Stimulated activated CD4-positive, alpha-beta T cell treated with anti-CD3 and anti-CD28 coated beads, Interleukin-4, amount 100 ng/mL, for 4 hours (primary cell): ENCODE measurements at regions not wholly inside any gene's neighbourhood (a gene's known extent, or its start where the extent isn't known, plus 50 kb on each side); places are given as distances from the start of the nearest gene placed in this dataset.
A peak's percentile ranks its signal among the peaks of the same experiment; 100 is the strongest.

Source experiments
- DNase-seq, 2 experiments: peaks; one replicate each; pipeline ENCODE4 v3.0.0-alpha.2; 2020

DNA sequence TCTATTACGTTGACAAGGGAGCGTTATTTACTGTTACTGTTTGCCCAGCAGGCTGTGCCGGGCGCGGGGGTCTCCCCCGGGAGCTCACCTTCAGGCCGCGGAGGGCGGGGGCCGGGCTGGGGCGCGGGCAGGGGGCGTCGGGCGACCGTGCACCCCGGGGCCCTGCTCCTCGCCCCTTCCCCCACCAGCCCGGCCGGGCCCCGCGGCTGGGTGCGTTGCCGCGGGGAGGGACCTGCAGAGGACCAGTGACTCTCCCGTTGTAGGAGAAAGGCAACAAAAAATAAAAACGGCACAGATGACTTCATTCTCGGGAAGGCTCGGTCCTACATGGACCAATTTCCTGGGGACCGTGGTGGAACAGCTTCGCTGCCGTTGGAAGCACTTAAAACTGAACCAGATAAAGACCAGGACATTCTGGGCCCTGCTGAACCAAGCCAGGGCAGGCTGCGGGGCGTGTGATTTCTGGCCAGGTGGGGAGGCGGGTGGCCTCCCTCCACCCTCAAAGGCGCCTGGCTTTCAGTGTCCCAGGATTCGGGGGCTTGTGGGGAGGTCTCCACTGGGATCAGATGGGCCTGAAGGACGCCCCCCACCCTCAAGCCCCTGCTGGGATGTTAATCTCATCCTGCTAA, 57.4 kb downstream of the IGLL1 start:
- no peak for DNase-seq

DNA sequence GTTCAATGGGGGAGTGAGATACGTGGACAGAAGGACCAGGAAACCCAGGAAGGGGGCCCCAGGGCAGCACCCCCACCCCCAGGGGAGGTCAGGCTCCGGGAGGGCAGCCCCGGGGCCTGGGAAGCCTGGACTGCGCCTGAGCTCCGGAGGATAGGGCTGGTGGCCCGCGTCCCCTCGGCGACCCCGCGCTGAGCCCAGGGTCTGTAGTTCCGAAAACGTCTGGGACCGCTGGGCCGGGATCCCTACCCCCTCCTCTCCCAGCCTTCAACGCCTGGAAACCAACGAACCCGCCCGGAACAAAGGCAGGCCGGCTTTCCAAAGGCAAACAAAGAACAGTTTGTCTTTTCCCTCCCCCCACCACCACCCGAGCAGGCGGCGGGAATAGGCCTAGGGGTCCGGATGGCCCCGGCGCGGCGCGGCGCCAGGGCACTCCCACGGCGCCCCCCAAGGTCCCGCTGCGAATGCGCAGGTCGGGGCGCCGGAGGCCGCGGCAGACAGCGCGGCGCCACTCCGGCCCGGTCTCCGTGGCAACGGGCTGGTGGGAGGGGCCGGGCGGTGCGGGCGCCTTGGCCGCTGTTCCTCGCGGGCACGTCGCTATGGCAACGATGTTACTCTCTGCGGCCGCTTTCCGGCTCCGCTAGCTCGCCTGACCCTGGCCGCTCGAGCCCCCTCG, 58.5 kb downstream of the IGLL1 start:
- peak; percentile 41 to 59 for DNase-seq

DNA sequence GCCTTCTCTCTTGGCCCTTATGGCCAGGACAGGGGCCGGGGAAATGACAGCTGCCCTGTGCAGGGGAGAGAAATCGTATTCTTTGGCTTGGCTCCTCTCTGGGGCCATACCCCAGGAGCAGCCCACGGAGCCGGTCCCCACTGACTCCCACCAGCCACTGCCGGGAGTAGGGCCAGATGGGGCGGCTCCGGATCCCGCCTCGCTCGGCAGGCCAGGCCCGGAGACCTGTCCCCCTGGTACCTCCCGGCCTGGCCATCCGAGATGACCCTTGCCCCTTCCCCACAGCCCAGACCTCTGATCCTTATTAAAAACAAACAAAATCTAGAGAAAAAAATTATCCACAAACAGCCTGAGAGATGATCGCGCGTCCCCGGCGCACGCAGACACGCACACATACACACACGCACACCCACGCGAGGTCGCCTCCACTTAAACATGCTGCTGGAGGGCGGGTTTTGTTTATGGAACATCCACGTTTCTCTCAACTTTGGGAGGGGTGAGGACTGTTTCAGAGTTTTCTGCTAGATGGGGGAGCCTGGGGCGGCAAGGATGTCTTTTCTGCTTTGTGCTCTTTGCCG, 59.1 kb downstream of the IGLL1 start:
- DNase-seq, result no peak

DNA sequence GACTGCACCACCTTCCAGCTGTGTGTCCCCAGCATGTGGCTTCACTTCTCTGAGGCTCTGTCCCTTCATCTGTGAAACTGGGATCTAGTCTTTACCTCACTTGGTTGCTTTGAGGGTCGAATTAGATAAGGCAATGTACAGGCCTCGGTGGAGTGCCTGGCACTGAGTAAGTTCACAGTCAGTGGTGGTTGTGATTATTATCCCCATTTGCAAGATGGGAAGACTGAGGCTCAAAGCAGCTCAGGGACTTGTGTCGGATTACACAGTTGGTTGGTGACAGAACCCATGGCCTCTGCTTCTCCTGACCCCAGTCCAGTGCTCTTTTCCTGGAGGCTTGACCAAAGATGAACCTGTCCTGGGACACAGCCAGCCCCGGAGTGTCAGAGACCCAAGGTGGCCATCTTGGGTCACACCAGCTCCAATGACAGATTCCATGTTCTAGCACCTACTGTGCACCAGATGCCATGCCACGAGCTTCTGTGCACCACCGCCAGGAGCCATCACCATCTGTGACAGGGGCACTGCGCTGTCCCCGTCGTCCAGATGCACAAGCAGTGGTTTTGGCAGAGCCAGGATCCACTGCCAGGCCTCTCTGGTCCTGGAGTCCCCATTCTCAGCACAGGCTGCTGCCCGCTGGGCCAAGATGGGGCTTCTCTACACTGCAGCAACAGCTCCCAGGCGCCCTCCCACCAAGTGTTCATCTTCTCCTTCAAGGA, 60.5 kb downstream of the IGLL1 start:
- no peak for DNase-seq

DNA sequence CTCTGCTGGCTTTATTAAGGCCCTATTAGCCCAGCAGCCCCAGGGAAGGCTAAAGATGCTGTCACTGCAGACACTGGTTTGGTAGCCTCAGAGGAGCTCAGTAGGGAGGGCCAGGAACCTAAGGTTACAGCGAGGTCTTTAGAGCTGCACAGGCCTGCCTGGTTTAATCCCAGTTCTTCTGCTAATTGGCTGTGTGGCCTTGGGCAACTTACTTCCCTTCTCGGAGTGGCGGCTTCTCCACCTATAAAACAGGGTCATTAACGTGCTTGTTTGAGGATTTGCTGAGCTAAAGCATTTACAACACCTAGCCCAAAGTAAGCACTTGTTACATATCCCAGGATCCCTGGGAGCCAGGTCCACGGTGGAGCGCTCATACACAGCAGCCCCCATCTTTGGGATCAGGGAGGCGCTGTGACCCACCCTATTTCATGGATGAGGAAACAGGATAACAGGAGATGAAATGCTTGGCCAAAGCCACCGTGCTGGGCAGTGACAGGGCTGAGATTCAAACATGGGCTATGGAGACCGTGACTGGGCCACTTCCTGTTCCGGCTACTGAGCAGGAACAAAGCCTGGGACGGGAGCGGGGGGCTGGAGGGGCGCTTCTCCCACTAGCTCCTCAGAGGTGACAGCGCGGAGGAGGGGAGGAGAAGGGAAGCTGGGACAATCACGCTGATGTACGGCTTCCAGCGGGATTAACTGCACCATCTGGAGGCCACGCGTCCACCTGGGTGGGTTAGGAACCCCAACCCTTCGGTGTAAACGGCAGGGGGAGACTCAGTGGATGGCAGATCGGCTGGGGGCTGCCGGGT, 61.5 kb downstream of the IGLL1 start:
- no peak for DNase-seq

DNA sequence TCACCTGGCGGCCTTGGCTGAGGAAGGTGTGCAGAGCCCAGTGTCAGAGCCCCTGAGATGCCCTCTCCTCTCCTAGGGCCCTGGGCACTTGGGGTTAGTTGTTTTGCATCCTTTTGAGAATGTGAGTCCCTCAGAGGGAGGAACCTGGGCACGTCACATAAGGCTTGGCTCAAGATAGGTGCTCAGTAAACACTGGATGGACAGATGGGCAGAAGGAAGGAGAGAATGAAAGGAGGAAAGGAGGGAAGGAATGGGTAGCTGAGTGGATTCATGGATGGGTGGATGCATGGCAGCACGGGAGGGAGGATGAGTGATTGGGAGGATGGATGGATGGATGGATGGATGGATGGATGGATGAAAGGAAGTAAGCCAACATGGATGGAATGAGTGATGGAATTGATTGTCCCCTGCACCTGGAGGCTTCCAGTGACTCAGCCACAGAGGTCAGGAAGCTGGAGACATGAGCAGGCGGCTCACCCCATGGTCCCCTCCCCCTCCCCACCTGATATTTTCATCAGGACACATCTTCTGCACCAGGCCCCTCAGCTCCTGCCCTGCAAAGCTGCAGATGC, 62.2 kb downstream of the IGLL1 start:
- no peak for DNase-seq

DNA sequence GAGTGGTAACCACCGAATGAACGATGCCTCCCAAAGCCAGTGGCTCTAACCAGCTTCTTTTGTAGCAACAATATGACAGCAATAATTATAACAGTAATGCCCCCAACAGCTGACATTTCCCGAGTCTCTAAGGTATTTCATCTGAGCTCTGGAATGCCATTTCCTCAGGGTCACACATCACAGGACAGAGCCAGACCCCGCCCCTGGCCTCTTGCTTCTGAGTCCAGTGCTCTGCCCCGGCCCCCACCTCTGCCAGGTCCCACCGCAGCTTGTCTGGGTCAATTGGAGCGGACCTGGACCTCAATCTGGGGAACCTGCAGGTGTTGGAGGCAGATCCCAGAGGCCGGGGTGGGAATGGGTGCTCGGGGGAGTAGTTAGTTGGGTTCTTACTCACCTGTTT, 63.8 kb downstream of the IGLL1 start:
- no peak for DNase-seq

DNA sequence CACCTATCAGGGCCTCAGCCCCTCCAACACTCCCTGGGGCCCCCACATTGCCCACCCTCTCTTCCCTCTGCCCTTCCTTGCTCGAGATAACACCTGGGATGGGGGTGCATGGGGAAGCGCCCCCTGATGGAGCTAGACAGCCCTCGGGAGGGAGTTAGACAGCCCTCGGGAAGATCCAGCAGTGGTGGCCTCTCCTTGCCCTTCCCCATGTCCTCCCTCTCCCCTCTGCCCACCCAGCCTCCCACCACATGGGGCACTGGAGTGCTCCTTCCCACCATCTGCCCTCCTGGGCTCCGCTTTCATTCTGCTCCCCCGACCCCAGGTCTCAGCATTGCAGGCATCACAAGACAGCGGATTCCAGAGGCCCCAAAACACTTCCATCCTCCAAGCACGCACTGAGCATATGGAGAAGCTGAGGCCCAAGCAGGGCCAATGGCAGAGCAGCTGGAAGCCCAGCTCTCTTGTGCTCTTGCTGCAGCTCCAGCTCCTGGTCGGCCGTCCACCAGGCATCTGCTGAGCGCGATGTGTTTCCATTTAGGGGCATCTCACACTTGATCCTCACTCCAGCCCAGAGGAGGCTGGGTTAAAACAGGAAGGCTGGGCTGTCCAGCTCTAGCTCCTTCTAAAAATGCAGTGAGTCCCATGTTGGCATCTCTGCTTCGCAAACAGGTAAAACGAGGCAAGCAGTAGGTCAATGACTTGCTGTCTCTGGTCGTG, 65.6 kb downstream of the IGLL1 start:
- DNase-seq, result no peak

DNA sequence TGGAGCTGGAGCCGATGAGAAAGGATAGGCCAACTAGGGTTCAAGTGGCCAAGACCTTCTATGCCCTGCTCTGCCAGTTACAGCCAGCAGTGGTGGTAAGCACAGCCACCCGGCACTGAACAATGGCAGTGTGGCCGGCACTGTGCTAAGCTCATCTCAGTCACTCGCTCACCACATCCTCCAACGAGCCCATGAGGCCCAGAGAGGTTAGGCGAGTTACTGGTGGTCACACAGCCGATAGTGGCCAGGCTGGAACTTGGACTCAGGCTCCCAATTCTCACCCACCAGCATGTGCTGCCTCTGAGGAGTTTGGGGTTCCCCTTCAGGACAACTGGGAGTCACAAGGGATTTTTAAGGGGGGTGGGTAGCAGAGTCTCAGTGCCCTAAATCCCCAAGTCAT, 66.4 kb downstream of the IGLL1 start:
- DNase-seq, result no peak

DNA sequence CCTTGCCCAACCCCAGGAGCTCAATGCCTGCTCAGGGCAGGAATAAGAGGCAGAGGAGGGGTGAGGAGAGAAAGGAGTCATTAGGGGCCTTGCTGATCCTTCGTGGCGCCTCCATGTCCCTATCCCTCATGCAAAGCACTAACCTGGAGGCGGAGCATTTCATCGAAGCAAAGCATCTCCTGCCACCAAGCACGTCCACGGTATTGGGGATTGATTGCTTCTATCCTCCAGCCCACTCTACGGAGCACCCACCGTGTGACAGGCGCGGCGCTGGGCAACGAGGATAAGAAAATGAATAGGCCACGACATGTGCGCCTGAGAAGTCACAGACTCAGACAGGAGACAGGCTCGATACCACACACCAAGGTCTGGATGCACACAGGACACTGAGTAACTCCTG, 67.0 kb downstream of the IGLL1 start:
- no peak for DNase-seq

DNA sequence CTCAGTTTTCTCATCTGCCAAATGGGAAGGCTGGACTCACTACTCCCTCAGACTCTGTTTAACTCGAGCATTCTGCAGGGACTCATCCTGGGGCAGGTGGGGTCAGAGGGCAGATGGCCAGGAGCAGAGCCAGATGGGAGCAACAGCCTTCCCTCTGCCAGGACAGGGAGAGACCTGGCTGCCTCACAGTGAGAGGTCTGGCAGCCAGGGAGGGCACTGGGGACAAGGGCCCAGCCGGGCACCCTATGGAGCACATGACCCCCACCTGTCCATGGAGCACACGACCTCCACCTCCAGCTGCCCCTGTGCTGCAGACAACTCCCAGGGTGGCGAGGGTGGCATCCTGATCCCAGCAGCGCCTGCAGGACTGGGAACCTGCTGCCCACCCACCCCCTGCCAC, 67.4 kb downstream of the IGLL1 start:
- DNase-seq, result no peak

DNA sequence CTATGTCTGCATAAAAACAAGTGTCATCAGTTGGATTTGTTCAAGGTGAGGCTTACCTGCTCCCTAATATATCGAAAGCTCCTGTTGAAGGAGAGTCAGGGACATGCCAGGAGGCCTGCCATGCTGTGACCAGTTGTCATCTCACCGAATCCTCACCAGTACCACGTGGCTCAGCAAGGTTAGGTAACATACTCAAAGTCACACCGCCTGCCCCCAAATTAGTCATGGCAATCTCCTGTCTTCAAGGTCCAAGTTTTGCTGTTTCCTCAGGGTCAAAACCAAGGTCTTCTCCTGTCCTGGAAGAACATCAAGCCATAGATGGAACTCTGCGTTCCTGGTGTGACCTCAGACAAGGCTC, 67.8 kb downstream of the IGLL1 start:
- no peak for DNase-seq

DNA sequence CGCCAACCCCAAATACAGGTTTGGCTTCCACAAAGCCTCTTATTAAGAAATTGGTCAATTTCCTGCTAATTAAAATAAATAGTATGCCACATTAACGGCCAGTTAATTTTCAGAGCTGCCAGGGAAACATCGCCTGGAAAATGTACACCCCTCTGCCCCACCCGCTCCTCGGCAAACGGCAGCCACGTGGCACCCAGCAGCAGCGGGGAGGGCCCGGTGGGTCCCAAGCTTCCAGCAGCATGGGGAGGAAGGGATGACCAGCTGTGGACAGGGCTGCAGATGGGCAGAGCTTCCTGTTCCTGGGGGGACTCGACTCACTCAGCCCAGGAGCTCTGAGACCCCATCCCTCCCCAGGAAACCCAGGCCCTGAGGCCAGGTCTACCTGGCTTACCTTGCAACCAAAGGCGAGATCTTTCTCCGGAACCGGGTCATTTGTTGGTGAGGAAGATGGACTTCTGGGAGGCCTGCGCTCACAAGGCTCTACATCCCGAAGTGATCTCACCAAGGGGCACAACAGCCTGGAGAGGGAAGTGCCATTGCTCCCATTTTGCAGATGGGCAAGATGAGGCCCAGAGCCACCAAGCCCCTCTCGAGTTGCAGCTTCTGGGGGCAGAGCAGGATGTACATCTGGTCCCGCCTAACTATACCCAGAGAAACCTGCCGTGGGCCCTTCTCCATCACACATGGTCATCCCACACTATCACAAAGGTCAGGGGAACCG, 68.3 kb downstream of the IGLL1 start:
- no peak for DNase-seq

DNA sequence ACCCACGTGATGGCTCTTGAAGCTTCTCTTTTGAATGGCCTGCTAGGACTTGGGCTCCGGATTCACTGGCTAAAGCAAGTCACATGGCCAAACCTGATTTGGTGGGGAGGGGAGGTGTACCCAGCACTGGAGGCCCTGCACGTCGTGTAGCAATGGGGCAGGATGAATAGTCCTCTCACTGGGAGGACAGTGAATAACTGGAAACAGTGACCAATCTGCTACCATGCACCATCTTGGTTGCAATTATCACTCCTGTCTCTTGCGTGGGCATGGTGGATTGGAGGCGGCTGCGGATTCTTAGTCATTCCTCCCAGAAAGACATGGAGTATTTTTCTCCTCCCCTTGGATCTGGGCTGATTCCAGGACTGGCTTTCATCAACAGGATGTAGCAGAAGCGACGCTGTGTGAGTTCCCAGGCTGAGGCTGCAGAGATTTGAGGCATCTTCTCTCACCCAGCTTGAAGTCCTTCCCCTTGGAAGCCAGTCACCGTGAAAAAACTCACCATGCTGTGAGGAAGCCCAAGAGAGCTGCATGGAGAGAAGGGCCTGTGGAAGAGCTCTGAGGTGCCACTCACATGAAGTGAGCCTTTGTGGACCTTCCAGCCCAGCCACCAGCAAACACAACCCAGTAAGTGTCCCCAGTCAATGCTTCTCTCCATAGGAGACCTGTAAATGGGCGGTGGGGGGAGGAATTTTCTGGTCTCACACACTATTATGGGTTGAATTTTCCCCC, 70.4 kb downstream of the IGLL1 start:
- no peak for DNase-seq

DNA sequence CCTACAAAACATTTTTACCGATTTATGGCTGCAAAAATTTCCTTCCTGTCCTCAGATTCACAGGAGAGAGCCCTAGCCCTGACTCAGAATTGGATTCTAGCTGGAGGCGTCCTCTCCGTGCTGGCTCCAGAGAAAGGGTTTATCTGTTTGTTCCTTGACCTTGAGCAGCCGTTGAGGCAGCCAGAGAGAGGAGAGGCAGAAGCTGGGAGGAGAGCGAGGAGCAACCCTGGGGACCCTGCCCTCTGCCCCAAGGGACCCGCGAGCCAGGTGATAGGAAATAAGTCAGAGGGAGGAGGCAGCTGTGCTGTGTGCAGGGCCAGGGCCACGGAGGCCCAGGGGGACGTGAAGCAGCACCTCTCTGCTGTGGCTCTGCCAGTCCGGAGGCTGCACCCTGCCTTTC, 75.6 kb downstream of the IGLL1 start:
- no peak for DNase-seq

DNA sequence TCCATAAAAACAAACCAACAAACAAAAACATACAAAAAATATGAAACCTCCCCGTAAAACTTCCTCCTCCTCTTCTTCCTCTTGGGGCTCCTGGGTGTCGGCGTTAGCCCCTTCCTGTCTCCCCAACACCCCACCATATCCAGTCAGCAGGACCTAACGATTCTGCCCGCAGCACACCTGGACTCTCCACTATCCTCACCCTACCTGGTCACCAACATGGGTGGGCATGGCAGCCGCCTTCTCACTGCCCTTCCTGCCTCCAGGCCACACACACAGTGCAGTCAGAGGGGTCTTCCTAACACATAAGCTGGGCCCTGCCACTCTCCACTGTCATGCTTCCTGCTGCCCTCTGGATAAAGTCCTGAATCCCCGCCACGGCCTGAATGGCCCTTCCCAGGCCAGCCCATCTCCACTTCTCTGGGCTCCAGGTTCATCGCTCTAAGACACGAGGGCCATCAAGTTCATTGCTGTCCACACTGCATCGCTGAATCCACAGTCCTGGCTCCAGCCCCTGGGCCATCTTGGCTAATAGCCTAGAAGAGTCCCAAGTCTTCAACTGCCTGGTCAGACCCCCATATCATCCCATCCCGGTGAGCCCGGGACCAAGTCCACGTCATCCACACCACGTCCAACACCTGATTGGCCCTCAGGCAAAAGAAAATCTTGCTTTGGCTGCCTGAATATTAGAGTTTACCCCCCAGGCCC, 76.2 kb downstream of the IGLL1 start:
- DNase-seq, result no peak

DNA sequence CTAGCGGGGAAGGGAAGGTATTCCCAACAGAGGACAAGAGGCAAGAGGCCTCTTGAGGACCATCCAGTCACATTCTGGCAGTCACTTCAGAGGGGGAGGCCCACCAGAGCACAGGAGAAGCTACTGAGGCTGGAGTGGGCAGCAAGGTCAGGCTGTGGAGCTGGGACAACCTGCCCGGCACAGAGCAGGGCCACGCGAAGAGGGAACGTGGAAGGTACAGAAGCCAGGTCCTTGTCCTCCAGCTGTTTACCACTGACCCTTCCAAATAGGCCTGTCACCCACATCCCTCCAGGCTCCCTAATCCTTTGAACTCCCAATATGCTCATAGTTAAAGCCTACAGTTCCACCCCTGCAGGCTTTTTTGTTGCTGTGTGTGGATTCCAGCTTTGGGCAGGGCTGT, 76.9 kb downstream of the IGLL1 start:
- no peak for DNase-seq

DNA sequence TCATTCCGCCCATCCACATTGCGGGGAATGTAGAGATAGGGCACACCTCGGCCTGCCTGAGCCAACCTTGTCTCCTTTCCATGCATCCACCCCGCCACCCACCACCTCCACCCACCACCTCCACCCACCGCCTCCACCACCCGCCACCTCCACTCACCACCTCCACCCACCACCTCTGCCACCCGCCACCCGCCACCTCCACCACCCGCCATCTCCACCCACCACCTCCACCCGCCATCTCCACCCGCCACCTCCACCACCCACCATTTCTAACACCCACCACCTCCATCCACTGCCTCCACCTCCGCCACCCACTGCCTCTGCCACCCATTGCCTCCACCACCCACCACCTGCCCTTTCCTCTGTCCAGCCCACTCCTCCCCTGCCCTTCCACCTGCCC, 78.4 kb downstream of the IGLL1 start:
- no peak for DNase-seq

DNA sequence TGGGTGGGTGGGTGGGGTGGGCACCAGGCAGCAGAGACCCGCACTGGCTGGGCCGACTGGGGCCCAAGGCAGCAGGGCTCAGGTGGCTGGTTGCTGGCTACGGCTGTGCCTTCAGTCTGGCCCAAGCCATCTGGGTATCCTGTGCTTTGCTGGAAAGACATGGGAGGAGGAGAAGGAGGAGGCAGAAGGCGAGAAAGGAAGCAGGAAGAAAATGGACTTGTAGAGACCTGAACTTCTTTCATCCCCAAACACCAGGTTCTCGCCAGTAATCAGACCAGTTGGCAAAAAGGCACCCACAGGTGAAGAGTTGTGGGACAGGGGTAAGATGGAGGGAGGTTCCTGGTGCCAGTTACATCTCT, 78.8 kb downstream of the IGLL1 start:
- no peak for DNase-seq
